ENCODE measurements at regions not wholly inside any gene's neighbourhood (a gene's known extent, or its start where the extent isn't known, plus 50 kb on each side); places are given as distances from the start of the nearest gene placed in this dataset.

GRCh38 chr6:149266659-149267058 lies 50.9 kb upstream of the TAB2 start:
- no peak for TF ChIP-seq CTCF (IDR thresholded peaks at IDR 0.05)
- TF ChIP-seq EZH2 (IDR thresholded peaks at IDR 0.05): no peak
